Activated CD4-positive, alpha-beta memory T cell treated with anti-CD3 and anti-CD28 coated beads for 36 hours (primary cell): ENCODE measurements at regions not wholly inside any gene's neighbourhood (a gene's known extent, or its start where the extent isn't known, plus 50 kb on each side); places are given as distances from the start of the nearest gene placed in this dataset.

Experiments used
- CTCF ChIA-PET: fragments of 350-600 bp; sonication (Branson Sonifier 250); formaldehyde crosslinking; loops from one replicate; lab custom pipeline; 2021; ENCODE audit warnings: antibody characterized with exemption, inconsistent platforms; lab: Charles Lee
- POLR2A ChIA-PET: fragments of 350-600 bp; sonication (Branson Sonifier 250); formaldehyde crosslinking; loops from one replicate; lab custom pipeline; 2021; ENCODE audit warnings: antibody characterized with exemption; lab: Charles Lee
- DNase-seq: peaks from one replicate; pipeline ENCODE4 v3.0.0-alpha.2; 2020
- H3K27ac Mint-ChIP-seq: one replicate; pipeline ENCODE4 v1.8.0; 2021; ENCODE audit warnings: mixed read lengths
- H3K27me3 Mint-ChIP-seq: one replicate; pipeline ENCODE4 v1.8.0; 2021; ENCODE audit warnings: mixed read lengths
- H3K36me3 Mint-ChIP-seq: one replicate; pipeline ENCODE4 v1.8.0; 2021; ENCODE audit warnings: mixed read lengths
- H3K4me1 Mint-ChIP-seq: one replicate; pipeline ENCODE4 v1.8.0; 2021; ENCODE audit warnings: low read depth, mixed read lengths
- H3K4me3 Mint-ChIP-seq: one replicate; pipeline ENCODE4 v1.8.0; 2021; ENCODE audit warnings: mild to moderate bottlenecking, mixed read lengths
- H3K9me3 Mint-ChIP-seq: one replicate; pipeline ENCODE4 v1.8.0; 2021; ENCODE audit warnings: mixed read lengths
- intact Hi-C: fragments of 100-400 bp; cut with micrococcal nuclease; formaldehyde crosslinking; loops from one replicate; pipeline ENCODE4 v1.15.1; 2023

- POLR2A ChIA-PET, result interaction anchor here (0.8 to 1.8 kb wide), 2 partner anchors 11 to 22 kb away, joined by 3 to 5 read pairs; no protein-coding TSS in a partner anchor
- Mint-ChIP-seq H3K27ac (peak overlapping the region; percentile 79), H3K27me3 (no peaks in the 10 kb centered on the region), H3K4me3 (no peak overlapping the region), H3K4me1 (peaks cover 33% of the 10 kb centered on the region), H3K36me3 (no peaks in the 10 kb centered on the region), H3K9me3 (no peaks in the 10 kb centered on the region)
- DNase-seq, result no peak
- intact Hi-C loops, result loop anchor here (1.0 kb wide), 1 partner anchor 31 kb away; no protein-coding TSS in a partner anchor
- CTCF ChIA-PET, result interaction anchor here (1.1 to 1.9 kb wide), 3 partner anchors 11 to 68 kb away, joined by 3 to 8 read pairs (median 4); no protein-coding TSS in a partner anchor
Measured at GRCh38 chrX:39174241-39174771, 373.0 kb downstream of the MID1IP1 start.

GRCh38 chrX:39174772-39175417 lies 373.6 kb downstream of the MID1IP1 start:
- Mint-ChIP-seq H3K4me1 (peaks cover 33% of the 10 kb centered on the region), H3K9me3 (no peaks in the 10 kb centered on the region), H3K4me3 (peak overlapping the region; percentile 29), H3K27ac (peak overlapping the region; percentile 79), H3K36me3 (no peaks in the 10 kb centered on the region), H3K27me3 (no peaks in the 10 kb centered on the region)
- ChIA-PET POLR2A (interaction anchor here (1.8 kb wide), 1 partner anchor 21 kb away, joined by 5 read pairs; no protein-coding TSS in a partner anchor), CTCF (interaction anchor here (1.1 to 1.9 kb wide), 3 partner anchors 12 to 68 kb away, joined by 3 to 8 read pairs (median 4); no protein-coding TSS in a partner anchor)
- intact Hi-C loops, result loop anchor here (1.0 kb wide), 2 partner anchors 21 to 30 kb away; no protein-coding TSS in a partner anchor
- DNase-seq, result peak; percentile 64

- CTCF ChIA-PET, result interaction anchor here (1.9 kb wide), 1 partner anchor 12 kb away, joined by 8 read pairs; no protein-coding TSS in a partner anchor
- Mint-ChIP-seq H3K27ac (peak overlapping the region; percentile 79), H3K36me3 (no peaks in the 10 kb centered on the region), H3K4me3 (no peak overlapping the region), H3K4me1 (peaks cover 33% of the 10 kb centered on the region), H3K9me3 (no peaks in the 10 kb centered on the region), H3K27me3 (no peaks in the 10 kb centered on the region)
- POLR2A ChIA-PET, result interaction anchor here (1.8 kb wide), 1 partner anchor 21 kb away, joined by 5 read pairs; no protein-coding TSS in a partner anchor
- intact Hi-C loops, result loop anchor here (1.0 kb wide), 1 partner anchor 21 kb away; no protein-coding TSS in a partner anchor
- no peak for DNase-seq
Measured at GRCh38 chrX:39175418-39176057, 374.3 kb downstream of the MID1IP1 start.

GRCh38 chrX:39176105-39176504 lies 374.8 kb downstream of the MID1IP1 start:
- DNase-seq, result no peak
- intact Hi-C loops, result no loop called here
- H3K4me1 Mint-ChIP-seq, result peaks cover 33% of the 10 kb centered on the region
- ChIA-PET POLR2A (interaction anchor here (0.6 to 0.8 kb wide), 2 partner anchors 20 to 64 kb away, joined by 3 read pairs; no protein-coding TSS in a partner anchor), CTCF (no interaction called here)
- H3K27me3 Mint-ChIP-seq, result no peaks in the 10 kb centered on the region
- H3K36me3 Mint-ChIP-seq, result no peaks in the 10 kb centered on the region
- no peak overlapping the region for H3K4me3 Mint-ChIP-seq
- no peak overlapping the region for H3K27ac Mint-ChIP-seq
- no peaks in the 10 kb centered on the region for H3K9me3 Mint-ChIP-seq

- intact Hi-C loops, result no loop called here
- no peak overlapping the region for H3K27ac Mint-ChIP-seq
- no peaks in the 10 kb centered on the region for H3K4me1 Mint-ChIP-seq
- CTCF ChIA-PET, result no interaction called here
- H3K9me3 Mint-ChIP-seq, result no peaks in the 10 kb centered on the region
- H3K4me3 Mint-ChIP-seq, result no peak overlapping the region
- H3K36me3 Mint-ChIP-seq, result no peaks in the 10 kb centered on the region
- peaks cover 2% of the 10 kb centered on the region for H3K27me3 Mint-ChIP-seq
- POLR2A ChIA-PET, result no interaction called here
- no peak for DNase-seq
Measured at GRCh38 chrX:39189431-39189830, 388.2 kb downstream of the MID1IP1 start.

- H3K4me3 Mint-ChIP-seq, result no peak overlapping the region
- ChIA-PET CTCF (interaction anchor here (2.4 kb wide), 1 partner anchor 31 kb away, joined by 6 read pairs; no protein-coding TSS in a partner anchor), POLR2A (interaction anchor here (0.8 kb wide), 1 partner anchor 31 kb away, joined by 3 read pairs; no protein-coding TSS in a partner anchor)
- H3K36me3 Mint-ChIP-seq, result peaks cover 2% of the 10 kb centered on the region
- H3K27me3 Mint-ChIP-seq, result peaks cover 2% of the 10 kb centered on the region
- H3K27ac Mint-ChIP-seq, result no peak overlapping the region
- H3K9me3 Mint-ChIP-seq, result no peaks in the 10 kb centered on the region
- peaks cover 33% of the 10 kb centered on the region for H3K4me1 Mint-ChIP-seq
- DNase-seq, result no peak
- intact Hi-C loops, result loop anchor here (10.0 kb wide), 1 partner anchor 230 kb away; no protein-coding TSS in a partner anchor
Measured at GRCh38 chrX:39194673-39195072, 393.4 kb downstream of the MID1IP1 start.

- POLR2A ChIA-PET, result interaction anchor here (0.8 kb wide), 1 partner anchor 32 kb away, joined by 3 read pairs; no protein-coding TSS in a partner anchor
Measured at GRCh38 chrX:39195156-39195555, 393.9 kb downstream of the MID1IP1 start.

GRCh38 chrX:39196192-39197102 lies 395.2 kb downstream of the MID1IP1 start:
- Mint-ChIP-seq H3K36me3 (peaks cover 2% of the 10 kb centered on the region), H3K9me3 (no peaks in the 10 kb centered on the region), H3K4me3 (peak overlapping the region; percentile 32), H3K4me1 (peaks cover 49% of the 10 kb centered on the region), H3K27me3 (peaks cover 2% of the 10 kb centered on the region), H3K27ac (peak overlapping the region; percentile 86)
- intact Hi-C loops, result loop anchor here (1.0 to 10.0 kb wide), 5 partner anchors 9 to 228 kb away; no protein-coding TSS in a partner anchor
- DNase-seq, result peak; percentile 75
- ChIA-PET CTCF (interaction anchor here (0.6 to 2.4 kb wide), 5 partner anchors 22 to 113 kb away, joined by 3 to 6 read pairs (median 4); no protein-coding TSS in a partner anchor), POLR2A (interaction anchor here (1.2 to 1.4 kb wide), 4 partner anchors 20 to 38 kb away, joined by 3 to 5 read pairs (median 4); no protein-coding TSS in a partner anchor)

More at GRCh38 chrX:39195156-39195555, 393.9 kb downstream of the MID1IP1 start:
- Mint-ChIP-seq H3K4me1 (peaks cover 37% of the 10 kb centered on the region), H3K4me3 (no peak overlapping the region), H3K27ac (no peak overlapping the region), H3K36me3 (peaks cover 2% of the 10 kb centered on the region), H3K27me3 (peaks cover 2% of the 10 kb centered on the region), H3K9me3 (no peaks in the 10 kb centered on the region)
- CTCF ChIA-PET, result interaction anchor here (2.4 kb wide), 1 partner anchor 32 kb away, joined by 6 read pairs; no protein-coding TSS in a partner anchor
- intact Hi-C loops, result loop anchor here (10.0 kb wide), 1 partner anchor 230 kb away; no protein-coding TSS in a partner anchor
- no peak for DNase-seq

- intact Hi-C loops, result loop anchor here (10.0 kb wide), 1 partner anchor 225 kb away; no protein-coding TSS in a partner anchor
- POLR2A ChIA-PET, result no interaction called here
Measured at GRCh38 chrX:39199429-39199828, 398.2 kb downstream of the MID1IP1 start.

GRCh38 chrX:39201305-39201990 lies 400.2 kb downstream of the MID1IP1 start:
- DNase-seq, result peak; percentile 25
- Mint-ChIP-seq H3K4me1 (peaks cover 69% of the 10 kb centered on the region), H3K27ac (peak overlapping the region; percentile 65), H3K9me3 (no peaks in the 10 kb centered on the region), H3K27me3 (no peaks in the 10 kb centered on the region), H3K4me3 (no peak overlapping the region), H3K36me3 (peaks cover 2% of the 10 kb centered on the region)
- intact Hi-C loops, result loop anchor here (10.0 kb wide), 1 partner anchor 123 kb away; no protein-coding TSS in a partner anchor
- ChIA-PET POLR2A (interaction anchor here (1.0 kb wide), 1 partner anchor 38 kb away, joined by 3 read pairs; no protein-coding TSS in a partner anchor), CTCF (interaction anchor here (0.7 to 1.1 kb wide), 2 partner anchors 11 to 62 kb away, joined by 3 read pairs; no protein-coding TSS in a partner anchor)

More at GRCh38 chrX:39199429-39199828, 398.2 kb downstream of the MID1IP1 start:
- CTCF ChIA-PET, result no interaction called here
- no peak for DNase-seq
- peak overlapping the region; percentile 49 for H3K27ac Mint-ChIP-seq
- no peak overlapping the region for H3K4me3 Mint-ChIP-seq
- H3K9me3 Mint-ChIP-seq, result no peaks in the 10 kb centered on the region
- peaks cover 2% of the 10 kb centered on the region for H3K36me3 Mint-ChIP-seq
- no peaks in the 10 kb centered on the region for H3K27me3 Mint-ChIP-seq
- H3K4me1 Mint-ChIP-seq, result peaks cover 68% of the 10 kb centered on the region
